ENCODE measurements at regions not wholly inside any gene's neighbourhood (a gene's known extent, or its start where the extent isn't known, plus 50 kb on each side); places are given as distances from the start of the nearest gene placed in this dataset.

DNA sequence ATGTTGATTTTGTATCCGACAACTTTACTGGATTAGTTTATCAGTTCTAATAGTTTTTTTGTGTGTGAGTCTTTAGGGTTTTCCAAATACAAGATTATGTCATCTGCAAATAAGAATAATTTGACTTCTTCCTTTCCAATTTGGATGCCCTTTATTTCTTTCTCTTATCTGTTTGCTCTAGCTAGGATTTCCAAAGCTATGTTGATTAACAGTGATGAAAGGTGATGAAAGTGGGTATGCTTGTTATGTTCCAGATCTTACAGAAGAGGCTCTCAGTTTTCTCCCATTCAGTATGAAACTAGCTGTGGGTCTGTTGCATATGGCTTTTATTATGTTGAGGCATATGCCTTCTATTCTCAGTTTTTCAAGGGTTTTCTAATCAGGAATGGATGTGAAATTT, 56.4 kb upstream of the CHRNB4 start:
- no peak overlapping the region for H3K4me3 ChIP-seq
- ATAC-seq (no peak), FAIRE-seq (no peak), DNase-seq (ENCODE audit: extremely low read depth in 1 of 4, low spot score in 3 of 4) (no peak)
- intact Hi-C loops (cut with micrococcal nuclease) (no loop called here), in situ Hi-C loops (cut with MboI) (no loop called here)
- no peak overlapping the region for H3K4me2 ChIP-seq (ENCODE audit: insufficient read depth, low read length)
- H3K9ac ChIP-seq (ENCODE audit: insufficient read depth in 1 of 2, low read depth in 2 of 2, low read length in 2 of 2), result no peak overlapping the region
- peaks cover 0 to 4% of the 10 kb centered on the region in 2 experiments; a peak in 2 of 5 replicates for H3K27me3 ChIP-seq (ENCODE audit: control insufficient read depth in 2 of 2, insufficient read depth in 2 of 2, low read length in 2 of 2)
- H2AFZ ChIP-seq (ENCODE audit: low read depth, low read length), result no peak overlapping the region
- ChIA-PET POLR2A (no interaction called here), CTCF (ENCODE audit: low intra/inter-chr PET ratio) (no interaction called here)
- no peaks in the 10 kb centered on the region for H3K9me3 ChIP-seq (replicated peaks; ENCODE audit: control insufficient read depth, insufficient read depth, low read depth, low read length)
- no peaks in the 10 kb centered on the region for H3K36me3 ChIP-seq (ENCODE audit: control insufficient read depth, insufficient read depth, low read length)
- WGBS (ENCODE audit: insufficient coverage, low coverage, missing lambda C conversion rate), result 11% methylated on average over 1 of the region's 1 CpG
- peaks cover 0 to 5% of the 10 kb centered on the region in 2 experiments; a peak in 2 of 5 replicates for H3K4me1 ChIP-seq (replicated peaks in 1 of 2; ENCODE audit: control insufficient read depth in 2 of 2, insufficient read depth in 2 of 2, low read length in 2 of 2)
- no peak overlapping the region for H3K27ac ChIP-seq (ENCODE audit: extremely low read depth, low read depth, low read length)
- BruUV-seq (replicated peaks), result no TSS peak
- H3K9me1 ChIP-seq (ENCODE audit: control insufficient read depth, insufficient read depth, low read length), result no peaks in the 10 kb centered on the region
- no peaks in the 10 kb centered on the region for H3K79me2 ChIP-seq (ENCODE audit: control insufficient read depth, insufficient read depth, low read length)
- H4K20me1 ChIP-seq (replicated peaks; ENCODE audit: control insufficient read depth, insufficient read depth, low read length), result no peaks in the 10 kb centered on the region
- TF ChIP-seq, protein P1, sequence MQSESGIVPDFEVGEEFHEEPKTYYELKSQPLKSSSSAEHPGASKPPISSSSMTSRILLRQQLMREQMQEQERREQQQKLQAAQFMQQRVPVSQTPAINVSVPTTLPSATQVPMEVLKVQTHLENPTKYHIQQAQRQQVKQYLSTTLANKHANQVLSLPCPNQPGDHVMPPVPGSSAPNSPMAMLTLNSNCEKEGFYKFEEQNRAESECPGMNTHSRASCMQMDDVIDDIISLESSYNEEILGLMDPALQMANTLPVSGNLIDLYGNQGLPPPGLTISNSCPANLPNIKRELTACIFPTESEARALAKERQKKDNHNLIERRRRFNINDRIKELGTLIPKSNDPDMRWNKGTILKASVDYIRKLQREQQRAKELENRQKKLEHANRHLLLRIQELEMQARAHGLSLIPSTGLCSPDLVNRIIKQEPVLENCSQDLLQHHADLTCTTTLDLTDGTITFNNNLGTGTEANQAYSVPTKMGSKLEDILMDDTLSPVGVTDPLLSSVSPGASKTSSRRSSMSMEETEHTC (IDR thresholded peaks at IDR 0.05), result no peak
- TF ChIP-seq CBFA2T3 (IDR thresholded peaks at IDR 0.05) (no peak), ILK (tag; IDR thresholded peaks at IDR 0.05; ENCODE audit: borderline replicate concordance, low read depth) (no peak), ZBTB11 (CRISPR knock-in tag; IDR thresholded peaks at IDR 0.05) (no peak), ZFP30 (CRISPR knock-in tag; IDR thresholded peaks at IDR 0.05; ENCODE audit: borderline replicate concordance) (no peak), KDM5B (IDR thresholded peaks at IDR 0.05; ENCODE audit: insufficient replicate concordance, low read depth, low read length) (no peak), POLR2AphosphoS2 (IDR thresholded peaks at IDR 0.05; ENCODE audit: low read length) (no peak), THAP12 (CRISPR knock-in tag; IDR thresholded peaks at IDR 0.05) (no peak), ZFP91 (CRISPR knock-in tag; IDR thresholded peaks at IDR 0.05) (no peak), KLF10 (CRISPR knock-in tag; IDR thresholded peaks at IDR 0.05) (no peak), FUS (optimal IDR thresholded peaks at IDR 0.05; ENCODE audit: low read depth, low read length) (no peak), TBP (optimal IDR thresholded peaks at IDR 0.05; ENCODE audit: low read depth, low read length) (no peak)
- TF ChIP-seq, protein P2, sequence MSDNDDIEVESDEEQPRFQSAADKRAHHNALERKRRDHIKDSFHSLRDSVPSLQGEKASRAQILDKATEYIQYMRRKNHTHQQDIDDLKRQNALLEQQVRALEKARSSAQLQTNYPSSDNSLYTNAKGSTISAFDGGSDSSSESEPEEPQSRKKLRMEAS (CRISPR knock-in tag; IDR thresholded peaks at IDR 0.05), result no peak

All from K562 (cell line).